M059J (cell line): ENCODE measurements at regions not wholly inside any gene's neighbourhood (a gene's known extent, or its start where the extent isn't known, plus 50 kb on each side); places are given as distances from the start of the nearest gene placed in this dataset.

Source experiments
- DNase-seq: peaks from one replicate; pipeline ENCODE4 v3.0.0-alpha.2; 2012; ENCODE audit warnings: low read depth

DNA sequence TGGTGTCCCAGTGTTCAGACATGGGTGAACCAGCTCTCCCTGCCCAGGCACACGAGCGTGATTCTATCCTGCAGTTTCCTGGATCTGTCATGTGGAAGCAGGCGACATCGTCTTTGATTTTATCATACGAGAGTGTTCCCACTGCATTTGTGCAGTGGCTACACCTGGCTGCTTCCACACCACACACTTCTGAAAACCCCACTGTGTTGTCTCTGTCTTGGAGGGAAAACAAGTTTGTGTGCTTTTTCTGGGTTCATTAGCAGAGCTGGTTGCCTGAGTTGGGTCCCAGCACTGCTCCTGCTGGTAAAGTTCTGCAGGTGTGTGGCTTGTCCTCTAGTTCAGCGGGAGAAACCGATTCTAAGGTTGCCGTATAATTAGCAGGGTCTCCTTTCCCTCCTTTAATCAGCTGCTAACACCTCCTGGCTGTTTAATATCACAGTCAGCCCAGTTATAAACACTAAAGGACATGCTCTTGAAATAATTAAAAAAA is 58.5 kb upstream of the TWIST2 start:
- no peak for DNase-seq

GRCh38 chr2:238790126-238790832 is 57.6 kb upstream of the TWIST2 start:
- no peak for DNase-seq

GRCh38 chr2:238790833-238791230 is 57.1 kb upstream of the TWIST2 start:
- DNase-seq: no peak

- DNase-seq: no peak
Observed at GRCh38 chr2:238791354-238791753, 56.5 kb upstream of the TWIST2 start.

- no peak for DNase-seq
Observed at GRCh38 chr2:238793306-238793705, 54.6 kb upstream of the TWIST2 start.

GRCh38 chr2:238793801-238794449 is 54.0 kb upstream of the TWIST2 start:
- DNase-seq: no peak

DNA sequence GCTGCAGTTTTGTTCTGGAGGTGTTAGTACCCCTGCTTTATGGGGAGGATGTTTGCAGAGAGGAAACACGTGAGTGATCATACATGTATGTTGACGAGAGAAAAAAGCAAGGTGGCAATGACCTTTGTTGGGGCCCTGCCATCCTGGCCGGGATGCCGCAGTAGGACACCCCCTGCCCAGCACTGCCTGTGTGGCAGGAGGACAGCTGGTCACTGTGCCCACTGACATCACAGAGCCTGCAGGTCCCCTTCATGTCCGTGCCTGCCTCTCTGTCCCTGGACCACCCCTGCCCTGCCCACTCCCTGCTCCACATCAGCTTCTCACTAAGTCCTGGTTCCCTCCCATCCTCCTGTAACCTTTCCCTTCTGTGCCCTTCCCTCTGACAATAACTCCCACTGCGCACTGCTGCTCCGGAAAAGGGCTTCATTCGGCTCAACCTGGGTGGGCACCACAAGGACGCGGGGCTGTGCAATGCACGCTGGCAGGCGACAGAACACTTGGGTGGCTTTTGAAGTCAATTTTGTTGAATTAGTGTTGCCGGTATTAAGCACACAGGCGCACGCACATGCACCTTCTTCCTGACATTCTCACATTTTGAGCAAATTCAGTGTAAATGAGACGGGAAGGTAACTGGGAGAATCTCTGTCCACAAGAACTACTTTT is 51.5 kb upstream of the TWIST2 start:
- DNase-seq: no peak

- no peak for DNase-seq
Observed at GRCh38 chr2:238797537-238797936, 50.3 kb upstream of the TWIST2 start.
